GM12892 (cell line): ENCODE measurements at regions not wholly inside any gene's neighbourhood (a gene's known extent, or its start where the extent isn't known, plus 50 kb on each side); places are given as distances from the start of the nearest gene placed in this dataset.
"Not testable (repeated sequence)": the region's sequence is repeated elsewhere in the genome, so short reads cannot be mapped to it uniquely, and the experiment has no call there.

Experiments
- DNase-seq: peaks from one replicate; pipeline ENCODE4 v3.0.0; 2011; ENCODE audit not compliant: insufficient read length
- FAIRE-seq: peaks from 2 replicates; lab custom pipeline; 2011; peaks lifted over from hg19 to GRCh38; lab: Jason Lieb, UNC
- POLR2A ChIP-seq: IDR thresholded peaks from 2 replicates; pipeline ENCODE4 v1.6.1; 2011; ENCODE audit warnings: low read depth, low read length, control low read depth
- POLR2AphosphoS5 ChIP-seq: IDR thresholded peaks from 2 replicates; pipeline ENCODE4 v1.6.1; 2011; ENCODE audit warnings: low read depth, low read length, control low read depth
- TAF1 ChIP-seq: IDR thresholded peaks from 2 replicates; pipeline ENCODE4 v1.6.1; 2011; ENCODE audit warnings: low read depth, mild to moderate bottlenecking, control low read depth, low read length, borderline replicate concordance

GRCh38 chr15:62360332-62361097, 195.4 kb upstream of the C2CD4B start:
- FAIRE-seq, result no peak
- DNase-seq, result no peak
- TF ChIP-seq POLR2A, result no peak
- TF ChIP-seq TAF1, result no peak
- TF ChIP-seq POLR2AphosphoS5, result no peak

DNA sequence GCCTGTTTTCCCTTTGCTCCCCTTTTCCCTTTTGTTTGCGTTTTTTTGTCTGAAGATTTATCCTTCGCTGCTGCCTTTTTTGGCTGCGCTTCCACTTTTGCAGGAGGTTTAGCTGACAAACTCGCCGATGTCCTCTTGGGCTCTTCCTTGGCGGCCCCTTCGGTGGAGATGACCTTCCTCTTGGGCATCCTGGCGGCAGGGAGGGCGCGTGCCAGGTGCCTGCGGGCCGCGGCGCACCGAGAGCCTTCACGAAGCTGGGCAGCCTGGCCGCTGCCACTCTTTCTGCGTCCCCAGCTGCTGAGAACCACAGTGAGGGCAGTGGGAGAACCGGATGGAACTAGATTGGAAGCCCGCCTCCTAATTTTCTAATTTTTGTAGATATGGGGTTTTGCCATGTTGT, 197.1 kb upstream of the C2CD4B start:
- DNase-seq (no peak), FAIRE-seq (no peak)
- no peak for TF ChIP-seq POLR2AphosphoS5
- TF ChIP-seq TAF1, result no peak
- TF ChIP-seq POLR2A, result no peak

DNA sequence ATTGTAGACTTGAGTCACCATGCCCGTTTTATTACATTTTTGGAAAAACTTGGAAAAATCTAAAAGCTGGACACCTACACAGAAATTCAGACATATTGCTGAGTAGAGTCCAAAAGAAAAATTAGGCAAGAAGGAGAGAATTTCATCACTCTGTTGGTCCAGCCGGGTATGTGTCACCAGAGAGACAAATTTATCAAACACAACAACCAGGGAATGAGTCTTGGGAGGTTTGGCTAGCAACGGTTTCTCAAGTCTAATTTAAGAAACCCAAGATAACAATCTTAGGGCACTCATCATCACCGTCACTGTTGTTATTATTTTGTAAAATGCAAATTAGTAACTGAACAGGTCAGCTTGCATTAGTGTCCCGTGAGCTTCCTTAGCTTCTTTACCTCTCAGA, 197.5 kb upstream of the C2CD4B start:
- DNase-seq (no peak), FAIRE-seq (no peak)
- TF ChIP-seq POLR2AphosphoS5 (no peak), TAF1 (no peak), POLR2A (no peak)

GRCh38 chr15:62363913-62364312, 198.8 kb upstream of the C2CD4B start:
- DNase-seq, result no peak
- no peak for FAIRE-seq
- TF ChIP-seq POLR2AphosphoS5, result no peak
- no peak for TF ChIP-seq TAF1
- no peak for TF ChIP-seq POLR2A

GRCh38 chr15:62365795-62366442, 200.8 kb upstream of the C2CD4B start:
- no peak for TF ChIP-seq POLR2A
- TF ChIP-seq TAF1, result no peak
- no peak for TF ChIP-seq POLR2AphosphoS5
- DNase-seq (no peak), FAIRE-seq (no peak)

DNA sequence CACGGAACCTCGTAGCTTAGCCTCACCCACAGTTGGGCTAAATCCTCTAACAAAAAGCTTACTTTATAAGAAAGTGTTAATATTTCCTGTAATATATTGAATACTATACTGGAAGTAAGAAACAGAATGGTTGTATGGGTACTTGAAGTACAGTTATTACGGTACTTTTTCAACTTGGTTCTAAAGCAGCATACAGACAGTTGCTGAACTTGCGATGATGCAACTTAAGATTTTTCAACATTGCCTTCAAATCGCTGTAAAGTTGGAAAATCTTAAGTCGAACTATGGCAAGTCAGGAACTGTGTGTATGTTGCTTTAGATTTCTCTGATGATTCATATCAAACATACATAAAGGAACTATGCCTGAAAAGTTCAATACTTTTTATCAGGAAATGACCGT, 204.4 kb upstream of the C2CD4B start:
- no peak for TF ChIP-seq POLR2AphosphoS5
- TF ChIP-seq TAF1, result no peak
- TF ChIP-seq POLR2A, result no peak
- DNase-seq, result no peak
- no peak for FAIRE-seq

DNA sequence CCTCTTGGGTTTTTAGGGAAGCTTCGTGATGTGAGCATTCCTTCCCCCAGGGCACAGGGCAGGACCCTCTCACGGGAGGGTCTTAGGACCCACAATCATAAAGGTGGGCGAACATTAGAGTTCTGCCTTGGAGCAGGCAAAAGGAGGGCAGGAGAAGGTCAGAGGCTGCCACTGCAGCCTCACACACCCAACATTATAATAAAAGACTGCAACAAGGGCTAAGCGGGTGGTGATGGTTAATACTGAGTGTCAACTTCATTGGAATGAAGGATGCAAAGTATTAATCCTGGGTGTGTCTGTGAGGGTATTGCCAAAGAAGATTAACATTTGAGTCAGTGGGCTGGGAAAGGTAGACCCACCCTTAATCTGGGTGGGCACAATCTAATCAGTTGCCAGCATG, 206.6 kb upstream of the C2CD4B start:
- FAIRE-seq, DNase-seq: not testable (repeated sequence)

DNA sequence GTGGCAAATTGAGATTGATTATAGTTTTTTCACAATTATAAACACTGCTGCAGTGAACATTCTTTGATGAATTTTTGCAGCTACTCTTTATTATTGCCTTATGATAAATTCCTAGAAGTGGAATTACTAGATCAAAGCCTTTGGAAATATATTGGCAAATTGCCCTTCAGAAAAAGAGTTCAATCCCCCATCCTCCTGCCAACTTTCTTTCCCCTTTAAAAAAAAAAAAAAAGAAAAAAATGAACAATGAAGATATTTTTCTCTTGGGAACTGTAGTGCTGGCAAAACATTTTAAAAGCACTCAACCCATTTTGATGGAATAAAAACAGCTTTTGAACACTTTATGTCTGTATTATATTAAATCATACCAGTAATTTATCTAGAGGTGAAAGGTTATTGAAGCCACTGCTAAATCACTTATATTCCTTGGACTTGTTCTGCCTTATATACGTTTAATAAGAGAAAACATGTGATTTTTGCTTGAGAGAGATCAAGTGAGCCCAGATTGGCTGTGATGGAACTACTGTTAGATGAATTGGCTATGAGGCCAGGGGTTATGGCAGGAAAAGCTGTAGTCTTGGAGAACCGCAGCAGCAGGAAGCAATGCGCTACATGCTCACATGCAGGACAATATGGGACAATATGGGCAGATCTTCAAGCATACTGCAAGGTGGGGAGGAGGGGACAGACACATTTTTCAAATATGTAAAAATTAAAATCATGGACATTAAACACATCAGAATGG, 212.8 kb upstream of the C2CD4B start:
- FAIRE-seq, result no peak
- no peak for DNase-seq
- no peak for TF ChIP-seq POLR2A
- no peak for TF ChIP-seq TAF1
- no peak for TF ChIP-seq POLR2AphosphoS5

DNA sequence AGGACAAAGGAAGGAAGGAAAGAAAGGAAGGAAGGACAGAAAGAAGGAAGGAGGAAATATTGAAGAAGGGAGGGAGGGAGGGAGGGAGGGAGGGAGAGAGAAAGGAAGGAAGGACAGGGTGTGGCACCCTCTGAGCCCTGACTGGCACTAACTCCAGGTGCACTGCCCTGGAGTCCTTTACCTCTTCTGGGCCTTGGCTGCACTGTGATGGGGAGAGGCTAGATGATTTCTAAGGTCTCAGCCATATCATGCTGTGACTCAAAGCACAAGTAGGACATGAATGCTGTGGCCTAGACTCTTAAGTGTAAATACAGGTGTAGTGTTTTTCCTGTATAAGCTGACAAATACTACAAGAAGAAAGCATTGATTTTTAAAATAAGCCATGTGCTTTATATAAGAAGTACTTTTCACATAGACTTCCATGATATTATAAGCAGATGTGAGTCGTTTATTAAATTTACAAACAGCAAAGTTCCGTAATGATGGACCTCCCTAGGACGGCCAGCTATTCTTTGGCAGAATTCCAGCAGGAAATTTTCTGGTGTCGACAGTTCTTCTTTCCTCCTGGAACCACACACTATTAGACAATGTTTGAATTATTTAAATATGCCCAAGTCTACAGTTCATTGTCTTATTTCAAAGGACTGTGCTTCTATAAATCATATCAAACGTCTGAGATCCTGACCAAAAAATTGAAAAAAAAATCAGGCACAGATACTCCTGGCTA, 213.8 kb upstream of the C2CD4B start:
- DNase-seq, result no peak
- TF ChIP-seq TAF1 (no peak), POLR2A (no peak), POLR2AphosphoS5 (no peak)
- FAIRE-seq, result no peak

DNA sequence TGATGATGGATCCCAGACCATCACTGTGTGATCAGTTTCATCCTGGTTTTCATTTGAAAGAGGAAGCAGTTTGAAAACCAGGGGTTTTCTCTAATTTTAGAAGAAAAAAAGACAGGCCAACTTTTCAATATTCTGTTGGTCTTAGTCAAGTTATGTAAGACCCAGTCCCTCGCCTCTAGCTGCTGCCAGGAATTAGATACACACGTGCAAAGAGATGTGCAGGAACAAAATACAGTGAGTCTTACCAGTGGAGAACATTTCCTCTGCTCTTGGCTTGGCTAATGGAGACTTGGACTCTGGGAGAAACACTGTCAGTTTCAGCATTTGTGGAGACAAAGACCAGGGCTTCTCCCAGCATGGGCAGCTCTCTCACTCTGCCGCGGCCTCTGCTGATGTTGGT, 214.9 kb upstream of the C2CD4B start:
- TF ChIP-seq POLR2A, result no peak
- no peak for TF ChIP-seq TAF1
- no peak for TF ChIP-seq POLR2AphosphoS5
- DNase-seq, result no peak
- FAIRE-seq, result no peak

GRCh38 chr15:62382046-62382445, 217.0 kb upstream of the C2CD4B start:
- no peak for FAIRE-seq
- DNase-seq, result no peak
- TF ChIP-seq POLR2AphosphoS5, result no peak
- no peak for TF ChIP-seq POLR2A
- no peak for TF ChIP-seq TAF1
